ENCODE measurements at regions not wholly inside any gene's neighbourhood (a gene's known extent, or its start where the extent isn't known, plus 50 kb on each side); places are given as distances from the start of the nearest gene placed in this dataset.
A peak's percentile ranks its signal among the peaks of the same experiment; 100 is the strongest.

DNA sequence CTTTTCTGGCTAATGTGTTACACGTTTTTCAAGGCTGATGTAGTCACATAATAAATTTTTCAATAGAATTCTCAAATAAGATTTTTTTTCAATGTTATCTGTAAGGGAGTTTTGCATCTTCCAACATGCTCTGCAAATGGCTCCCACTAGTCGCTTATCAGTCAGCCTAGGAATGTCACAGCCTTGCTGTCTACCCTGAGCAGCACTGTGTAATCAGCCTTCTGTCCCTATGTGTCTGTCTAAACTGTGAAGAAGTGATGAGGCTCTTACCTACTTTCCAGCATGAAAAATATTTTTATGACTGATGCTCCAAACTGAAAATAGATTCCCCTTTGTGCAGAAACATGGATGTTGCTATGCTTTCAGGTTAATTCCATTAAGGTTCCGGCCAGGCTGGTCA, 75.1 kb upstream of the FAM216B start:
- H3K27ac ChIP-seq: no peak overlapping the region
- H3K4me1 ChIP-seq: no peaks in the 10 kb centered on the region
- no peaks in the 10 kb centered on the region for H3K9me3 ChIP-seq
- FAIRE-seq (no peak), ATAC-seq (no peak), DNase-seq (no peak)
- 50 to 58% methylated on average over 3 of the region's 3 CpGs for WGBS, 2 donors
- no peaks in the 10 kb centered on the region for H3K27me3 ChIP-seq
- H3K4me3 ChIP-seq: no peak overlapping the region
- no peak for TF ChIP-seq CTCF (IDR thresholded peaks at IDR 0.05)
- intact Hi-C loops (cut with DNase I): no loop called here
- H3K36me3 ChIP-seq: no peaks in the 10 kb centered on the region

DNA sequence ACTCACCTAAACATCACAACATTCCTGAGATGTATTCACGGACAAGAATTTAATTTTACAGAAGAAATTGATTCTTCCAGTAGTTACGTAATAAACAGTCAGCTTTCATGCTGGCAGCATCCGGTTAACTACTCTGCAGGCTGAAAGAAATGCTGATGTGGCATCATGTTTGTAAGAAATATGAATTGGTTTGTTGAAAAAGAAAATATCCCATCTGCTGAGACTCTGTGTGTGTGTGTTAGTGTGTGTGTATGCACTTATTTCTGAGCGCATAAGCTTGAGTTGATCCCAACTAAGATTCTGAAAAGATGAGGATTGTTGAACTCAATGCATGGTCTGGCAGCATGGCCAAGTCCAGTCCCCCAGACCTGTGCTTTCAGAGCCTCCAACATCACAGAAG, 74.3 kb upstream of the FAM216B start:
- ATAC-seq: no peak
- Histone ChIP-seq H3K4me3 (no peak overlapping the region), H3K9me3 (no peaks in the 10 kb centered on the region), H3K36me3 (no peaks in the 10 kb centered on the region), H3K4me1 (no peaks in the 10 kb centered on the region), H3K27ac (no peak overlapping the region), H3K27me3 (no peaks in the 10 kb centered on the region)
- intact Hi-C loops (cut with DNase I): no loop called here
- 69 to 74% methylated on average over 4 of the region's 4 CpGs for WGBS, 2 donors
- TF ChIP-seq CTCF (IDR thresholded peaks at IDR 0.05): no peak
- no peak for FAIRE-seq
- no peak for DNase-seq

DNA sequence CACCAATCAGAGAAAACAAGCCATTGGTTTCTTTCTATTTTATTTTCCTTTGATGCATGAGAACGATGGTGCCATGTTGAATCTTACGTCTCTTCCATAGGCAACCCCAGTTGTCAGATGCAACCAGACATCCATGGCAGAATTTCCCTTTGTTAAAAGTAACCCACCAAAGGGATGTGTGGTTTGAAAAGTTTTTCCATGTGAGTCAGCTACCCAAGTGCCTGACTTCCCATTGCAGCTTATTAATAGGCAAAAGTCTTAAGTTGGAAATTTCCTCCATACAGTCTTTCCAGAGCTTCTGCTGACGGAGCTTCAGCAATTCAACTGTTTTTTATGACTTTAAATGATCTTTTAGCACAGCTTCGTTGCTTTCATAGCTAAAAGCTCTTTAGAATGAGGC, 73.8 kb upstream of the FAM216B start:
- no peaks in the 10 kb centered on the region for H3K4me1 ChIP-seq
- intact Hi-C loops (cut with DNase I): no loop called here
- FAIRE-seq (no peak), DNase-seq (no peak), ATAC-seq (no peak)
- no peaks in the 10 kb centered on the region for H3K36me3 ChIP-seq
- H3K27ac ChIP-seq: no peak overlapping the region
- TF ChIP-seq CTCF (IDR thresholded peaks at IDR 0.05): no peak
- 68 to 74% methylated on average over 4 of the region's 4 CpGs for WGBS, 2 donors
- H3K4me3 ChIP-seq: no peak overlapping the region
- H3K9me3 ChIP-seq: no peaks in the 10 kb centered on the region
- H3K27me3 ChIP-seq: no peaks in the 10 kb centered on the region

DNA sequence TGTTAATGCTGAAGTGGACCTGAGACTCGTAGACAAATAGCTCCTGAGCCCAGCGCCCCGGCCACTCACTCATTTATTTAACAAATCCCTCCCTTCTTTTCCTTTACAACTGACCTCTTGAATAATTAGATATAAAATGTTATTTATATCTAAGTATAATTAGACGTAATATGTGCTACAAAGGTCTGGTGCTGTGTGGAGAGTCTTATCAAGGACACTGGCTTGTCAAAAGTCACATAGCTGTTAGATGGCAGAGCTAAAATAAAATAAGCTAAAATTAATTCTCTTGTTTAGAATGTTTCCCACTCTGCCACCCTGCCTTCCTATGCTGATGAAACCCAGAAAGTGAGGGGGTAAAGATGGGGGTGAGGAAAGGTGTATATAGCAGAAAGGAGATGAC, 73.0 kb upstream of the FAM216B start:
- Histone ChIP-seq H3K27me3 (no peaks in the 10 kb centered on the region), H3K27ac (no peak overlapping the region), H3K4me1 (no peaks in the 10 kb centered on the region), H3K36me3 (no peaks in the 10 kb centered on the region), H3K9me3 (no peaks in the 10 kb centered on the region), H3K4me3 (no peak overlapping the region)
- no peak for TF ChIP-seq CTCF (IDR thresholded peaks at IDR 0.05)
- 82 to 85% methylated on average over 4 of the region's 4 CpGs for WGBS, 2 donors
- FAIRE-seq: no peak
- no peak for ATAC-seq
- DNase-seq: no peak
- intact Hi-C loops (cut with DNase I): no loop called here

- DNase-seq: no peak
- H3K4me1 ChIP-seq: no peaks in the 10 kb centered on the region
- FAIRE-seq: peak; percentile 43
- no peaks in the 10 kb centered on the region for H3K27me3 ChIP-seq
- no peak overlapping the region for H3K4me3 ChIP-seq
- 77 to 83% methylated on average over 2 of the region's 2 CpGs for WGBS, 2 donors
- H3K9me3 ChIP-seq: no peaks in the 10 kb centered on the region
- ATAC-seq: no peak
- no peak overlapping the region for H3K27ac ChIP-seq
- H3K36me3 ChIP-seq: no peaks in the 10 kb centered on the region
- no peak for TF ChIP-seq CTCF (IDR thresholded peaks at IDR 0.05)
- intact Hi-C loops (cut with DNase I): no loop called here
Observed at GRCh38 chr13:42709276-42709675, 72.1 kb upstream of the FAM216B start.
